HG03432 (cell line): ENCODE measurements at regions not wholly inside any gene's neighbourhood (a gene's known extent, or its start where the extent isn't known, plus 50 kb on each side); places are given as distances from the start of the nearest gene placed in this dataset.

Source experiments
- ATAC-seq: cut with Tn5 transposase; IDR thresholded peaks from one replicate; pipeline ENCODE4 v1.9.1; 2021; ENCODE audit warnings: mild to moderate bottlenecking, moderate library complexity; ENCODE audit not compliant: unreplicated experiment

DNA sequence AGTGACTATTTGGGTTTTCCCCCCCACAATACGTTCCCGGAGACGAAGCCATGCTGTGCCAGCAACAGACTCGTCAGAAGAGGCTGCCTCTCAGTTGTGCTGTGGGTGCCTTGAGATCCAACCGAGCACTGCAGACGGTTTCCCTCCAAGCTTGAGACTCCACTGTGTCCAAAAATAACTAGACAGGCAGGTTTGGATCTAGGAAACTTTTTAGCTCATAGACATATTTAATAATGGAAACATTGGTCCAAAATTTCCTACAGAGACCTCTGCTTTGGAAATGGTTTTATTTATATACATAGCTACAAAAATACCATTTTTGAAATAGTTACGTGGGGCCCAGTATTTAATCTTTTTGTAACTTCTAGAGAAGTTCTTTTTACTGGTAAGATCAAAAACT lies 63.1 kb upstream of the SPATS2L start:
- ATAC-seq, result no peak

DNA sequence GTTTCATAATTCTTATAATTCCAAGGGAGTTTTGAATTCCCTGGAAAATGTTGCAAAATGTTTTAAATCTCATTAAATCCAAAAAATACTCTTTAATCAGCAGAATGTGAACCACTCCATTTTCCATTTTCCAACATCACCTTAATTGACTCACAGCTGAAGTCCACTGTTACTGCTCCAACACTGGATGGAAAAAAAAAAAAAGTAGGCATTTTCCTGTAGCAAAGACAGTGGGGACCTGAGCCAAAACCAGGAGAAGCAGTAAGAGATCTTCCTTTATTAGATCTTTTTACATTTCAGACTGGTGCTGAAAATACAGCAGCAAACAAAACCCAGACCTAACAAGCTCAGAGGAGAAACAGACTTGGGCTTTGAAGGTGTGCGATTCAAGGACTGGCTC lies 62.4 kb upstream of the SPATS2L start:
- no peak for ATAC-seq

DNA sequence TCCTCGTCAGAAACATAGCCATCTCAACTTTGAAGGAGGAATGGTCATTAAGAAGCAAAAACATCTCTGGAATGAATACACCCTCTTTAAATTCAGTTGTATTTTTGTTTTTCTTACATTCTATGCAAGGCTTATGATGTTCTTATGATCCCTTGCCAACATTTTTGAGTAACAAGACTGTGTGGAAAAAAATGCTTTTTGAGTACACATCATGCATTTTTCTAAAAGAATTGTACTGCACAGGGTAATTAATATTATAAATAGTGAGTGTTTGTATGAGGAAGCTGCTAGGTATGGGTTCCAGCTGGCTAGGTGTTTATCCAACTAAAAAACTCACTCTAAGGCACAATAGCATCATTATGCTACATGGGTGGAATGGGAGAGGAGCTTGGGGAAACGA lies 59.0 kb upstream of the SPATS2L start:
- no peak for ATAC-seq

GRCh38 chr2:200252265-200253067 lies 54.0 kb upstream of the SPATS2L start:
- no peak for ATAC-seq

DNA sequence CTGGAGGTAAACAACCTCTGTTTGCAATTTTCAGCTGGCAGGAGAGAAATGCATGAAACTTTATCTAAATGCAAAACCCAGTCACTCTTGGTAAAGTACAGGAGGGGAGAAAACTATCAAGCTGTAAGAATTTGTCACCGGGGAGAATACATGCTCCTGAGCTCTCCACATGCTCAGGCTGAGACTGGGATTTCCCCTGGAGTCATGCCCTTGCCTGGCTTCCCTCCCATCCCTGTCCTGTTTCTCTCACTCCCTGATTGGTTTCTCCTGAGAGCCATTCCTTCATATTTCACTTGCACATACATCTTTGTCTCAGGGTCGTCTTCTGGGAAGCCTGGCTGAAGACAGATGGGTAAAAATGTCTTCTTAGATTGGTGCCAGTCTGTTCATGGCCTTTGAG lies 52.9 kb upstream of the SPATS2L start:
- no peak for ATAC-seq

- ATAC-seq, result no peak
These were observed 51.7 kb upstream of the SPATS2L start for GRCh38 chr2:200254773-200255172.

GRCh38 chr2:200255549-200255948 lies 50.9 kb upstream of the SPATS2L start:
- ATAC-seq, result no peak
